ENCODE measurements at regions not wholly inside any gene's neighbourhood (a gene's known extent, or its start where the extent isn't known, plus 50 kb on each side); places are given as distances from the start of the nearest gene placed in this dataset.

DNA sequence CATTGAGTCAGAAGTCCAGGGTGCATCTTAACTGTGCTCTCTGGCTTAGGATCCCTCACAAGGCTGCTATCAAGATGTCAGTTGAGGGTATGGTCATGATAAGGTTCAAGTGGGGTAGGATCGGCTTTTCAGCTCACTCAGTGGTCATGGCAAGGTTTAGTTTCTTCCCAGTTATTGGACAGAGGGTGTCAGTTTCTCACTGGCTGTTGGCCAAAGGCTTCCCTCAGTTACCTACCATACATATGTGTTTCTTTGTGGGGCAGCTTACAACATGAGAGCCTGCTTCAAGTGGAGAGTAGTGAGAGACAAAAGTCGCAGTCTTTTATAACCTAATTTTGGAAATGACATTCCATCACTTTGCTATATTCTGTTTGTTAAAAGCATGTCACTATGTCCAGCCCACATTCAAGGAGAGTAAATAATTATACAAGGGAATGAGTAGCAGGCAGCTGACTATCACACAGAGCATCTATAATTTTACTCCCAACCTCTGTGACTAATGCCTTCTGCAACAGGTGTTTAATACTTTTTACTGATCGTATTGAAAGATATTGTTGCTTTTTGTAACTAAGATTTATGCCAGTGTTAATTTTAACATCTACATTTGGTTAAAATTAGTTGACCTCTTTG lies 572.8 kb upstream of the FBXO33 start:
- TF ChIP-seq, protein P1, sequence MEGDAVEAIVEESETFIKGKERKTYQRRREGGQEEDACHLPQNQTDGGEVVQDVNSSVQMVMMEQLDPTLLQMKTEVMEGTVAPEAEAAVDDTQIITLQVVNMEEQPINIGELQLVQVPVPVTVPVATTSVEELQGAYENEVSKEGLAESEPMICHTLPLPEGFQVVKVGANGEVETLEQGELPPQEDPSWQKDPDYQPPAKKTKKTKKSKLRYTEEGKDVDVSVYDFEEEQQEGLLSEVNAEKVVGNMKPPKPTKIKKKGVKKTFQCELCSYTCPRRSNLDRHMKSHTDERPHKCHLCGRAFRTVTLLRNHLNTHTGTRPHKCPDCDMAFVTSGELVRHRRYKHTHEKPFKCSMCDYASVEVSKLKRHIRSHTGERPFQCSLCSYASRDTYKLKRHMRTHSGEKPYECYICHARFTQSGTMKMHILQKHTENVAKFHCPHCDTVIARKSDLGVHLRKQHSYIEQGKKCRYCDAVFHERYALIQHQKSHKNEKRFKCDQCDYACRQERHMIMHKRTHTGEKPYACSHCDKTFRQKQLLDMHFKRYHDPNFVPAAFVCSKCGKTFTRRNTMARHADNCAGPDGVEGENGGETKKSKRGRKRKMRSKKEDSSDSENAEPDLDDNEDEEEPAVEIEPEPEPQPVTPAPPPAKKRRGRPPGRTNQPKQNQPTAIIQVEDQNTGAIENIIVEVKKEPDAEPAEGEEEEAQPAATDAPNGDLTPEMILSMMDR (IDR thresholded peaks at IDR 0.05): no peak
- TF ChIP-seq ZFX (IDR thresholded peaks at IDR 0.05; ENCODE audit: borderline replicate concordance): no peak

Measured in 22Rv1 (cell line).